CD4-positive, CD25-positive, alpha-beta regulatory T cell (primary cell): ENCODE measurements at regions not wholly inside any gene's neighbourhood (a gene's known extent, or its start where the extent isn't known, plus 50 kb on each side); places are given as distances from the start of the nearest gene placed in this dataset.

Source experiments
- ATAC-seq, 2 donors: fragments of 150-1000 bp; cut with Tn5 transposase; one replicate each; pipeline ENCODE4 v1.10.0; 2021; ENCODE audit warnings: low read depth in 2 of 2, moderate number of reproducible peaks in 2 of 2, moderate library complexity in 1 of 2
- DNase-seq, 3 donors: peaks; one replicate each; pipeline versions ENCODE4 v3.0.0 to v3.0.0-alpha.2; 2012 to 2022; ENCODE audit warnings: mixed read lengths in 1 of 3
- H3K27ac ChIP-seq: one replicate; pipeline ENCODE4 v1.7.0; 2013; ENCODE audit warnings: mild to moderate bottlenecking, low read length; ENCODE audit not compliant: insufficient read depth, poor library complexity, severe bottlenecking
- H3K27me3 ChIP-seq: one replicate; pipeline ENCODE4 v1.7.0; 2013; ENCODE audit warnings: low read length; ENCODE audit not compliant: control insufficient read depth, insufficient read depth
- H3K36me3 ChIP-seq: one replicate; pipeline ENCODE4 v1.7.0; 2013; ENCODE audit warnings: mild to moderate bottlenecking, low read length, moderate library complexity; ENCODE audit not compliant: control insufficient read depth, insufficient read depth
- H3K4me1 ChIP-seq: 2 replicates; pipeline ENCODE4 v1.7.0; 2013; ENCODE audit warnings: mild to moderate bottlenecking, low read length; ENCODE audit not compliant: insufficient read depth, control insufficient read depth, poor library complexity, severe bottlenecking
- H3K4me3 ChIP-seq: one replicate; pipeline ENCODE4 v1.7.0; 2013; ENCODE audit warnings: low read depth, mild to moderate bottlenecking, low read length, moderate library complexity
- H3K9me3 ChIP-seq, 2 experiments: 1 replicate in 1 of 2; 2 replicates in 1 of 2; pipeline ENCODE4 v1.7.0; 2013; ENCODE audit warnings: low read length in 2 of 2, mild to moderate bottlenecking in 1 of 2, moderate library complexity in 1 of 2; ENCODE audit not compliant: control insufficient read depth in 2 of 2
- H3K27ac Mint-ChIP-seq, 3 donors: one replicate each; pipeline ENCODE4 v1.8.0; 2020 to 2022; ENCODE audit warnings: mild to moderate bottlenecking in 3 of 3, mixed read lengths in 3 of 3, moderate library complexity in 2 of 3
- H3K27me3 Mint-ChIP-seq: one replicate; pipeline ENCODE4 v1.8.0; 2022; ENCODE audit warnings: mild to moderate bottlenecking, mixed read lengths
- H3K36me3 Mint-ChIP-seq: one replicate; pipeline ENCODE4 v1.8.0; 2020; ENCODE audit warnings: mixed read lengths
- H3K4me1 Mint-ChIP-seq, 4 donors: one replicate each; pipeline ENCODE4 v1.8.0; 2020 to 2022; ENCODE audit warnings: mixed read lengths in 4 of 4, mild to moderate bottlenecking in 1 of 4
- H3K4me3 Mint-ChIP-seq, 4 donors: one replicate each; pipeline ENCODE4 v1.8.0; 2020 to 2022; ENCODE audit warnings: mild to moderate bottlenecking in 4 of 4, mixed read lengths in 4 of 4, moderate library complexity in 3 of 4
- H3K9me3 Mint-ChIP-seq, 7 donors: one replicate each; pipeline ENCODE4 v1.8.0; 2020 to 2022; ENCODE audit warnings: mixed read lengths in 7 of 7, mild to moderate bottlenecking in 3 of 7, moderate library complexity in 2 of 7

DNA sequence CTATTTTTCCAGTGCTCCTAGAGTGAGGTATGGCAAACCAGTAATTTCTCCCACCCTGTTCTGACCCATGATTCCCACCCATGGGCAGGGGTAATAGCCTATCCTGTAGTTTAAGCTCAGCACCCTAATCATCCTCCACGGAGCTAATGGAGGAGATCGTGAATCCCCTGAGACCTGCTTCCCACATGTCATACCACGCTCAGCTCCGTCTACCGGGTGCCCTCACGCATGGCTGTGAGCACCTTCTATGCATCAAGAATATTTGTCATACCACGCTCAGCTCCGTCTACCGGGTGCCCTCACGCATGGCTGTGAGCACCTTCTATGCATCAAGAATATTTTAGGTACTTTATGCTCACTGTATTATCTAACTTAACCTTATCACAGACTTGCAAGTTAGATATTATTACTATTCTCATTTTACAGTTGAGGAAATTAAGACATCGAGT is 104.7 kb upstream of the PFN2 start:
- Mint-ChIP-seq H3K9me3 (peaks cover 0 to 8% (median 2%) of the 10 kb centered on the region in 7 donors), H3K36me3 (no peaks in the 10 kb centered on the region), H3K4me1 (no peaks in the 10 kb centered on the region), H3K27me3 (no peaks in the 10 kb centered on the region), H3K4me3 (no peak overlapping the region), H3K27ac (no peak overlapping the region)
- no peak overlapping the region for H3K4me3 ChIP-seq
- no peak overlapping the region for H3K27ac ChIP-seq
- no peak for ATAC-seq
- no peak for DNase-seq
- H3K36me3 ChIP-seq = no peaks in the 10 kb centered on the region
- H3K9me3 ChIP-seq = peaks cover 0 to 4% of the 10 kb centered on the region in 2 experiments
- H3K4me1 ChIP-seq = no peaks in the 10 kb centered on the region
- H3K27me3 ChIP-seq = peaks cover 3% of the 10 kb centered on the region

DNA sequence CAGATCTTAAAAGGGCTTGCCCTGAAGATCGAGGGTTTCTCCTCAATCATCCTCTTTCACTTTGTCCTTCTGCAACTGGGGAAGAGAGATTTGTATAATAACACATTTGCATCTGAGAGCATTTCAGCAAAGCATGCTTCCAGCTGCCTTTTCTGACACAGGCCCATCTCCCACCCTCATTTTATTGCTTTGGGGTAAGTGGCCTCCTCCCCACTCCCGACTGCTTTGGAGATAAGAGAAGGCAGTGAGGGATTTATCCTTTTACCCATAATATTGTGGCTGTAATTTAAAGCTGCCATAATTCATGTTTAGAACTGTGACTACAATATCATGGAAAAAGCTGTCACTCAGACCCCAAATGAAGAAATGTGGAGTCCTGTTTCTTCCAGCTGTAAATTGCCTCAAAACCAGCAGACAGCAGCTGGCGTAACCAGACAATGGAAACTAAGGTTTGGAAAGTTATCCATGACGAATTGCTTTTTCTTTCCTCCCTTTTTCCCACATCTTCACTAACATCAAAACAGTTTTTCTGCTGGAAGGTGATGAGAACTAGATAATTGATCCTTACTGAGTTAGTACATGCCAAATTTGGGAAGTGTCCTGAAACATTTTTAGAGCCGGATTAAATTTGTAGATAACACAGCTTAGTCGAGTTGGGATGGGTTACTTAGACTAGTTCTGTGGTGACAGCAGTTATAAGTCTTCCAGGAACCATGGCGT is 104.2 kb upstream of the PFN2 start:
- Mint-ChIP-seq H3K9me3 (peaks cover 0 to 8% (median 0%) of the 10 kb centered on the region in 7 donors), H3K4me3 (no peak overlapping the region), H3K36me3 (no peaks in the 10 kb centered on the region), H3K27me3 (no peaks in the 10 kb centered on the region), H3K27ac (no peak overlapping the region), H3K4me1 (no peaks in the 10 kb centered on the region)
- DNase-seq (no peak), ATAC-seq (no peak)
- Histone ChIP-seq H3K27ac (no peak overlapping the region), H3K4me1 (no peaks in the 10 kb centered on the region), H3K4me3 (no peak overlapping the region), H3K27me3 (peaks cover 5% of the 10 kb centered on the region), H3K9me3 (peaks cover 0 to 4% of the 10 kb centered on the region in 2 experiments), H3K36me3 (no peaks in the 10 kb centered on the region)

DNA sequence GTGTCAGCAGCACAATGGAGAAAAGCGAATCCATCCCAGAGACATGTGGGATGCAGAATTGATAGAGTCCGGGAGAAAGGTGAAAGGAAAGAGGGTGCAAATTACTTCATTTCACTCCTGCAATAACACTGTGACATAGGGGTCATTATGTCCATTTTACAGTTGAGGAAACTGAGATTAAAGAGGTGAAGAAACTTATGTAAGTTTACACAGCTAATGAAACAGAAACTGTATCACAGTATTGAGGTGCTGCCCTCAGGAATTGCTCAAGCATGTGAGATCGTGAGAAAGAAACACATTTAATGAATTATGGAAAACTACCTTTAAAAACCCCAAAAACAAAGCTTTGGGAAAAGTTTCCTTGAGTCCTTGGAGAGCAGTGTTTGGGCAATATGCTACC is 103.6 kb upstream of the PFN2 start:
- Mint-ChIP-seq H3K36me3 (no peaks in the 10 kb centered on the region), H3K27me3 (no peaks in the 10 kb centered on the region), H3K9me3 (peaks cover 0 to 8% (median 0%) of the 10 kb centered on the region in 7 donors), H3K4me1 (no peaks in the 10 kb centered on the region), H3K4me3 (no peak overlapping the region), H3K27ac (no peak overlapping the region)
- DNase-seq = no peak
- Histone ChIP-seq H3K9me3 (peaks cover 0 to 4% of the 10 kb centered on the region in 2 experiments), H3K36me3 (no peaks in the 10 kb centered on the region), H3K27ac (no peak overlapping the region), H3K27me3 (peaks cover 5% of the 10 kb centered on the region), H3K4me1 (no peaks in the 10 kb centered on the region), H3K4me3 (no peak overlapping the region)
- ATAC-seq = no peak

DNA sequence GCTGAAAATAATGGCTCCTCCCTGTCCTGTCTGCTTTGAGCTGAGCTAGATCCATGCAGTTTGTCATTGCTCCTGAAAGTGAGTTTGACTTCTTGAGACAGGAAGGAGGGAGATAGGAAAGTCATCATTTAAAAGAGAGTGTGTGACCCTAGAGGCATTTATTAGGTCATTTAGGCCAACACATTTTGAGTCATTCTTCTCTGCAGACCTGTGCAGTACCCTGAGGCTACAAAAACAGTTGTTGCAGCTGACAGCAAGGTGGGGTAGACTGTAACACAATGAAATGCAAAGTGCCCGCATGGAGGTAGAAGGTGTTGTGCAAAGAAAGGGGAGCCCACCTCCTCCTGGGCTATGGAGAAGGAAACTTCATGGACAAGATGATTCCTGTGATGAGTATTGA is 102.8 kb upstream of the PFN2 start:
- no peak for ATAC-seq
- Histone ChIP-seq H3K27me3 (peaks cover 5% of the 10 kb centered on the region), H3K9me3 (peaks cover 0 to 4% of the 10 kb centered on the region in 2 experiments), H3K27ac (no peak overlapping the region), H3K4me1 (no peaks in the 10 kb centered on the region), H3K4me3 (no peak overlapping the region), H3K36me3 (no peaks in the 10 kb centered on the region)
- Mint-ChIP-seq H3K27ac (no peak overlapping the region), H3K36me3 (no peaks in the 10 kb centered on the region), H3K4me1 (no peaks in the 10 kb centered on the region), H3K4me3 (no peak overlapping the region), H3K27me3 (no peaks in the 10 kb centered on the region), H3K9me3 (peaks cover 0 to 8% (median 0%) of the 10 kb centered on the region in 7 donors)
- no peak for DNase-seq

DNA sequence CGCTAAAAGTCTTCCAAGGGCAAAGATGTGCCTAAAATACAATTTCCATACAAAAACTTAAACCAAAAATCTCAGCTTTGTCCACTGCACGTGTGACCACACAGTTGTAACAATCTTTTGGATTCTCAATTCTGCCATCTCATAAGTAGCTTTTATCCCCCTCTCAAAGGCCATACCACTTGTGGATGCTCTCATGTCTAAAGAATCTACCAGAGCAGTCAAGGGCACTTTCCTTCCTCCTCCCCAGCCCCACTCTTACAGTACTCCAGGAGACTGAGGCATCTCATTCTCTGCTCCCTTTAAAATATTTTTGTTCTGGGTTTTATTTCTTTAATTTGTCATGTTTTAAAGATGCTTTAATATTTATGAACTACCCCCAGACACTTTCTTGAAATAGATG is 102.3 kb upstream of the PFN2 start:
- Histone ChIP-seq H3K36me3 (no peaks in the 10 kb centered on the region), H3K4me3 (no peak overlapping the region), H3K4me1 (no peaks in the 10 kb centered on the region), H3K27me3 (peaks cover 5% of the 10 kb centered on the region), H3K27ac (no peak overlapping the region), H3K9me3 (peaks cover 0 to 4% of the 10 kb centered on the region in 2 experiments)
- H3K27ac Mint-ChIP-seq = no peak overlapping the region
- H3K9me3 Mint-ChIP-seq = peaks cover 0 to 8% (median 0%) of the 10 kb centered on the region in 7 donors
- ATAC-seq (no peak), DNase-seq (no peak)
- no peaks in the 10 kb centered on the region for H3K27me3 Mint-ChIP-seq
- no peaks in the 10 kb centered on the region for H3K36me3 Mint-ChIP-seq
- H3K4me3 Mint-ChIP-seq = no peak overlapping the region
- H3K4me1 Mint-ChIP-seq = no peaks in the 10 kb centered on the region

DNA sequence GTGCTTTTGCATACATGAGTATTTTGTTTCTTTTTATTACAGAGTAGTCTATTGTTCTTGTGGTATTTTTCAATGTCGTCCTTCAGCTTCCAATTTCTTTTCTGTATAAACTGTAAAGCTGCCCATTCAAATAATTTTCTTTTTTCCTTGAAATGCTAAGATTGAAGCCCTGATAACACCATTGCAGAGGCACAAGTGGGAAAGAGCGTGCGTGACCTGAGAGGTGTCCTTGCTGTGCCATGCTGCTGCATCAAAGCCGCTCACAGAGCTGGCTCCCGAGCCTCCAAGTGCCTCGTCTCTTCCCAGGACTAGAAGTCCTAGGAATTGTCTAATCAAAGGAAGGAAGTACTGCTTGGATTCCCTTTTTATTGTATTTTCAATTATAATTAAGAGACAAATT is 101.9 kb upstream of the PFN2 start:
- H3K9me3 ChIP-seq = peaks cover 0 to 4% of the 10 kb centered on the region in 2 experiments
- no peak overlapping the region for H3K27ac ChIP-seq
- H3K36me3 Mint-ChIP-seq = no peaks in the 10 kb centered on the region
- H3K27me3 Mint-ChIP-seq = no peaks in the 10 kb centered on the region
- DNase-seq = no peak
- no peak overlapping the region for H3K4me3 Mint-ChIP-seq
- peaks cover 5% of the 10 kb centered on the region for H3K27me3 ChIP-seq
- no peaks in the 10 kb centered on the region for H3K4me1 ChIP-seq
- no peak overlapping the region for H3K4me3 ChIP-seq
- H3K4me1 Mint-ChIP-seq = no peaks in the 10 kb centered on the region
- ATAC-seq = no peak
- H3K36me3 ChIP-seq = no peaks in the 10 kb centered on the region
- H3K9me3 Mint-ChIP-seq = peaks cover 0 to 8% (median 0%) of the 10 kb centered on the region in 7 donors
- no peak overlapping the region for H3K27ac Mint-ChIP-seq

DNA sequence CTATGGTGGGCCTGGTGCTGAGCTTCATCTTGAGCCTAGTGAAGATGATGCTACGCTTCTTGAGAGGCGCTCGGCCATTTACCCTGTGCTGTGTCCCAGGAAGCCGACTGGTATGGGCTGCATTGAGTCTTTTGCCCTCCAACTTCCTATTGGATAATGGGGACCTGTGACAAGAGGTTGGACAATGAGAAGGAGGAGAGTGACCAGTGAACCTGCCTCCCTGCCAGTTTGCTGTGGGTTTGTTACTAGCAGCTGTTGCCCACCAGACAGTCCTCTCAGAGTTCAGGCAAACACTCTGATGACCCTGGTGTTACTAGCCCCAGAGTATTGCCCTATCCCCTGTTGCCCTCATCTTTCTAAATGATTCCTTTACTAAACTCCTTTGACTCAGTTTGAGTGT is 99.6 kb upstream of the PFN2 start:
- H3K4me1 Mint-ChIP-seq = no peaks in the 10 kb centered on the region
- H3K27me3 Mint-ChIP-seq = no peaks in the 10 kb centered on the region
- no peak overlapping the region for H3K4me3 ChIP-seq
- H3K9me3 ChIP-seq = no peaks in the 10 kb centered on the region
- no peaks in the 10 kb centered on the region for H3K4me1 ChIP-seq
- ATAC-seq (no peak), DNase-seq (no peak)
- no peak overlapping the region for H3K4me3 Mint-ChIP-seq
- no peak overlapping the region for H3K27ac ChIP-seq
- H3K27me3 ChIP-seq = peaks cover 3% of the 10 kb centered on the region
- H3K27ac Mint-ChIP-seq = no peak overlapping the region
- H3K36me3 ChIP-seq = no peaks in the 10 kb centered on the region
- peaks cover 0 to 8% (median 0%) of the 10 kb centered on the region in 7 donors for H3K9me3 Mint-ChIP-seq
- H3K36me3 Mint-ChIP-seq = no peaks in the 10 kb centered on the region

DNA sequence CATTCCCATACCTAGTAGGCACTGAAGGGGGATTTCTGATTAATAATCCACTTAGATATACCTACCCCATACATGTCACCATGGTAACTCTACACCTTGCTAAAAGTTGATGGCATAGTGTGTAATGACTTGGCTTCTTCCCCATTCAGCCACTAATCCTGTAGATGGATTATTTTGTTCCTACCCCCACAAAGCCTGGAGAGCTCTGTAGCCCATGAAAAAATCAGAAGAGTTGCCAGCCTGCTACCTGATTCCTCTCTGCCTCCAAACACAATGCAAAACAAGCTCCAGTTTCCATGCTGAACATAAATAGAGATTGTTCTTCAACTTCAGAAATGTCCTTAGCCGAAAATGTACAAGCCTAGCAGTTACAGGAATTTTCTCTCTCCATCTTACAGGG is 98.9 kb upstream of the PFN2 start:
- Mint-ChIP-seq H3K27ac (no peak overlapping the region), H3K27me3 (no peaks in the 10 kb centered on the region), H3K4me1 (no peaks in the 10 kb centered on the region), H3K4me3 (no peak overlapping the region), H3K36me3 (no peaks in the 10 kb centered on the region), H3K9me3 (peaks cover 0 to 6% (median 0%) of the 10 kb centered on the region in 7 donors)
- H3K4me3 ChIP-seq = no peak overlapping the region
- H3K36me3 ChIP-seq = no peaks in the 10 kb centered on the region
- ATAC-seq = no peak
- peaks cover 3% of the 10 kb centered on the region for H3K27me3 ChIP-seq
- no peaks in the 10 kb centered on the region for H3K4me1 ChIP-seq
- H3K9me3 ChIP-seq = no peaks in the 10 kb centered on the region
- no peak for DNase-seq
- no peak overlapping the region for H3K27ac ChIP-seq
